GM12878 (cell line): ENCODE measurements at regions not wholly inside any gene's neighbourhood (a gene's known extent, or its start where the extent isn't known, plus 50 kb on each side); places are given as distances from the start of the nearest gene placed in this dataset.

Experiments
- ATAC-seq: fragments of 200-7000 bp; cut with Tn5 transposase; 3 replicates; pipeline ENCODE4 v1.9.1; 2020; ENCODE audit warnings: mild to moderate bottlenecking, moderate library complexity
- BruUV-seq: library from RNA; stranded (reverse); fragments of 400-500 nt; replicated peaks from 2 replicates; lab custom pipeline; 2021; lab: Mats Ljungman, UMichigan
- CTCF ChIA-PET: fragments of 300-600 bp; sonication (Branson Sonifier 250); formaldehyde crosslinking; extraction: SDS; loops from one replicate; lab custom pipeline; 2021; ENCODE audit warnings: inconsistent platforms; lab: Yijun Ruan, JAX
- POLR2A ChIA-PET: fragments of 350-600 bp; formaldehyde crosslinking; extraction: SDS; loops from one replicate; lab custom pipeline; 2021; ENCODE audit warnings: inconsistent platforms; lab: Charles Lee
- RAD21 ChIA-PET: fragments of 300-600 bp; sonication (Branson Sonifier 250); formaldehyde crosslinking; loops from one replicate; lab custom pipeline; 2023; ENCODE audit warnings: antibody characterized with exemption; ENCODE audit not compliant: unreplicated experiment; lab: Charles Lee
- SMC1A ChIA-PET: fragments of 300-600 bp; sonication (Branson Sonifier 250); formaldehyde crosslinking; loops from one replicate; lab custom pipeline; 2023; ENCODE audit not compliant: unreplicated experiment, uncharacterized antibody; lab: Charles Lee
- DNase-seq: peaks from one replicate; pipeline ENCODE4 v3.0.0-alpha.2; 2011; ENCODE audit warnings: low read depth, low spot score
- FAIRE-seq: peaks from 3 replicates; lab custom pipeline; 2011; peaks lifted over from hg19 to GRCh38; lab: Jason Lieb, UNC
- H2AFZ ChIP-seq: 2 replicates; pipeline ENCODE4 v1.6.0; 2011; ENCODE audit warnings: low read depth, low read length, control low read depth; ENCODE audit not compliant: control insufficient read depth
- H3K27ac ChIP-seq: 2 replicates; pipeline ENCODE4 v1.5.1; 2011; ENCODE audit warnings: control low read depth; ENCODE audit not compliant: control insufficient read depth, insufficient read depth
- H3K27me3 ChIP-seq, 2 experiments: replicated peaks in 1 of 2; 2 replicates each; pipeline versions ENCODE4 v1.6.0 to v1.6.1; 2011; ENCODE audit warnings: low read length in 1 of 2; ENCODE audit not compliant: control insufficient read depth in 2 of 2, insufficient read depth in 2 of 2
- H3K36me3 ChIP-seq, 2 experiments: 2 replicates each; pipeline ENCODE4 v1.5.1; 2011; ENCODE audit warnings: low read length in 1 of 2; ENCODE audit not compliant: control insufficient read depth in 2 of 2, insufficient read depth in 2 of 2
- H3K4me1 ChIP-seq: 2 replicates; pipeline ENCODE4 v1.6.1; 2011; ENCODE audit warnings: mild to moderate bottlenecking, low read length, moderate library complexity, mixed read lengths; ENCODE audit not compliant: control insufficient read depth, insufficient read depth
- H3K4me2 ChIP-seq: 2 replicates; pipeline ENCODE4 v1.6.0; 2011; ENCODE audit warnings: control low read depth; ENCODE audit not compliant: control insufficient read depth, insufficient read depth
- H3K4me3 ChIP-seq: fragments of 200-600 bp; sonication (generic); 2 replicates; pipeline ENCODE4 v1.5.1; 2016
- H3K79me2 ChIP-seq: 2 replicates; pipeline ENCODE4 v1.6.0; 2011; ENCODE audit warnings: low read length; ENCODE audit not compliant: control insufficient read depth, insufficient read depth
- H3K9ac ChIP-seq: 2 replicates; pipeline ENCODE4 v1.8.0; 2011; ENCODE audit warnings: low read length, control low read depth, mixed read lengths; ENCODE audit not compliant: control insufficient read depth, insufficient read depth
- H3K9me3 ChIP-seq: replicated peaks from 3 replicates; pipeline ENCODE4 v1.5.1; 2011; ENCODE audit warnings: mild to moderate bottlenecking, low read length; ENCODE audit not compliant: control insufficient read depth, insufficient read depth
- H4K20me1 ChIP-seq: 2 replicates; pipeline ENCODE4 v1.6.0; 2011; ENCODE audit not compliant: control insufficient read depth, insufficient read depth
- BRCA1 ChIP-seq: IDR thresholded peaks from 2 replicates; pipeline ENCODE4 v1.6.1; 2011; ENCODE audit warnings: low read depth, low read length, improper control_type of control experiment
- CEBPB ChIP-seq, 2 experiments: fragments of 150-350 bp in 1 of 2; IDR thresholded peaks; 2 replicates each; pipeline ENCODE4 v1.6.1; 2012 to 2014; ENCODE audit warnings: low read depth in 2 of 2, low read length in 2 of 2, borderline replicate concordance in 1 of 2, inconsistent platforms in 1 of 2
- E2F4 ChIP-seq: IDR thresholded peaks from 2 replicates; pipeline ENCODE4 v1.6.1; 2012; ENCODE audit warnings: low read depth, low read length, improper control_type of control experiment
- EGR1 ChIP-seq, 2 experiments: IDR thresholded peaks; 1 replicate in 1 of 2; 2 replicates in 1 of 2; pipeline ENCODE4 v1.6.1; 2011 to 2012; ENCODE audit warnings: low read depth in 2 of 2, low read length in 2 of 2, borderline replicate concordance in 1 of 2, mild to moderate bottlenecking in 1 of 2, moderate library complexity in 1 of 2
- ETV6 ChIP-seq, 2 experiments: fragments of 450-650 bp in 1 of 2; IDR thresholded peaks in 1 of 2; conservative IDR thresholded peaks in 1 of 2; 2 replicates each; pipeline ENCODE4 v1.6.1; 2014; ENCODE audit warnings: antibody characterized with exemption in 1 of 2, borderline replicate concordance in 1 of 2, low read depth in 1 of 2, mild to moderate bottlenecking in 1 of 2, moderate library complexity in 1 of 2
- MLLT1 ChIP-seq: fragments of 450-650 bp; IDR thresholded peaks from 2 replicates; pipeline ENCODE4 v1.6.1; 2016; ENCODE audit warnings: mild to moderate bottlenecking
- MXI1 ChIP-seq: fragments of 150-350 bp; IDR thresholded peaks from 2 replicates; pipeline ENCODE4 v1.6.1; 2011; ENCODE audit warnings: low read depth, mild to moderate bottlenecking, inconsistent platforms, low read length, improper control_type of control experiment
- NBN ChIP-seq: fragments of 450-650 bp; IDR thresholded peaks from 2 replicates; pipeline ENCODE4 v1.6.1; 2016
- NFXL1 ChIP-seq: fragments of 450-650 bp; IDR thresholded peaks from 2 replicates; pipeline ENCODE4 v1.6.1; 2017; ENCODE audit warnings: antibody characterized with exemption, mild to moderate bottlenecking, borderline replicate concordance
- POLR2AphosphoS5 ChIP-seq: IDR thresholded peaks from 2 replicates; pipeline ENCODE4 v1.6.1; 2011; ENCODE audit warnings: mild to moderate bottlenecking, low read length, inconsistent platforms
- POU2F2 ChIP-seq: IDR thresholded peaks from 3 replicates; pipeline ENCODE4 v1.6.1; 2011; ENCODE audit warnings: low read depth, mild to moderate bottlenecking, low read length, borderline replicate concordance
- RELB ChIP-seq: fragments of 450-650 bp; IDR thresholded peaks from 2 replicates; pipeline ENCODE4 v1.6.1; 2017; ENCODE audit warnings: low read depth, mild to moderate bottlenecking, moderate library complexity
- SIX5 ChIP-seq: IDR thresholded peaks from 2 replicates; pipeline ENCODE4 v1.6.1; 2011; ENCODE audit warnings: mild to moderate bottlenecking, low read depth, low read length, moderate library complexity; ENCODE audit not compliant: severe bottlenecking
- SMARCA5 ChIP-seq: fragments of 450-650 bp; IDR thresholded peaks from 2 replicates; pipeline ENCODE4 v1.6.1; 2017; ENCODE audit warnings: mild to moderate bottlenecking
- TAF1 ChIP-seq: IDR thresholded peaks from 2 replicates; pipeline ENCODE4 v1.6.1; 2011; ENCODE audit warnings: mild to moderate bottlenecking, low read depth, low read length, borderline replicate concordance
- ZBTB4 ChIP-seq: fragments of 450-650 bp; formaldehyde crosslinking; IDR thresholded peaks from 2 replicates; pipeline ENCODE4 v1.4.0; 2022; ENCODE audit warnings: mild to moderate bottlenecking, moderate library complexity
- WGBS: methylation state at CpG from one replicate; pipeline ENCODE4 v1.1.6; 2016; ENCODE audit warnings: low lambda C conversion rate; ENCODE audit not compliant: insufficient replicate concordance, insufficient coverage; ENCODE audit errors: missing lambda C conversion rate; 5-methylcytosine and 5-hydroxymethylcytosine counted together
- in situ Hi-C: fragments of 300-500 bp; cut with MboI; formaldehyde crosslinking; loops from 9 replicates; pipeline ENCODE4 v1.14.3; 2018; ENCODE audit warnings: mixed read lengths
- intact Hi-C: fragments of 100-400 bp; cut with micrococcal nuclease; formaldehyde crosslinking; loops from one replicate; pipeline ENCODE4 v1.14.2; 2022; ENCODE audit not compliant: unreplicated experiment

GRCh38 chr2:8526403-8526696, 155.5 kb upstream of the ID2 start:
- no peak for DNase-seq
- H3K27ac ChIP-seq: peak overlapping the region; percentile 74
- no peaks in the 10 kb centered on the region for H3K79me2 ChIP-seq
- no peaks in the 10 kb centered on the region for H4K20me1 ChIP-seq
- BruUV-seq: no TSS peak
- ChIA-PET CTCF (interaction anchor here (0.8 to 8.4 kb wide), 11 partner anchors 9 to 1099 kb away, joined by 3 to 64 read pairs (median 7); partner anchors contain the start of gene ID2), POLR2A (interaction anchor here (1.1 to 6.2 kb wide), 13 partner anchors 11 to 158 kb away, joined by 3 to 42 read pairs (median 11); partner anchors contain the start of gene ID2), RAD21 (interaction anchor here (0.7 to 17.7 kb wide), 16 partner anchors 10 to 1099 kb away, joined by 3 to 322 read pairs (median 14); partner anchors contain the start of gene ID2), SMC1A (interaction anchor here (0.6 to 17.9 kb wide), 14 partner anchors 11 to 228 kb away, joined by 3 to 284 read pairs (median 10); partner anchors contain the start of gene ID2)
- no peaks in the 10 kb centered on the region for H3K36me3 ChIP-seq
- no peaks in the 10 kb centered on the region for H3K27me3 ChIP-seq
- intact Hi-C loops: loop anchor here (1.0 to 5.0 kb wide), 5 partner anchors 17 to 236 kb away; no protein-coding TSS in a partner anchor
- in situ Hi-C loops: loop anchor here (5.0 kb wide), 1 partner anchor 161 kb away; no protein-coding TSS in a partner anchor
- peaks cover 59% of the 10 kb centered on the region for H3K4me1 ChIP-seq
- no peak for FAIRE-seq
- peak overlapping the region; percentile 12; the same call in 1 of the 2 replicates for H3K9ac ChIP-seq
- no peak overlapping the region; the same call in 1 of the 2 replicates for H2AFZ ChIP-seq
- H3K4me3 ChIP-seq: 0 out of 2 replicates have a peak overlapping the region, but pooled peaks have one; percentile 9
- H3K4me2 ChIP-seq: peak overlapping the region; percentile 26
- WGBS: 68% methylated on average over 3 of the region's 3 CpGs
- ATAC-seq: peak; percentile 25; the same call in 2 of the 3 replicates
- H3K9me3 ChIP-seq: peaks cover 5% of the 10 kb centered on the region; the same call in 2 of the 3 replicates
- TF ChIP-seq SMARCA5 (0 out of 2 replicates have a peak, but pooled peaks have one; percentile 25), POU2F2 (no peak), POLR2AphosphoS5 (no peak), RELB (no peak), ZBTB4 (no peak), BRCA1 (no peak), EGR1 (IDR thresholded peaks at IDR 0.05; ENCODE audit: borderline replicate concordance in 1 of 2, low read depth in 2 of 2, low read length in 2 of 2) (peak in 1 of 2 experiments; percentile 39; a peak in 1 of 3 replicates), CEBPB (IDR thresholded peaks at IDR 0.05; ENCODE audit: borderline replicate concordance in 1 of 2, low read depth in 2 of 2, low read length in 2 of 2) (no peak), E2F4 (no peak), TAF1 (no peak), MXI1 (0 out of 2 replicates have a peak, but pooled peaks have one; percentile 6), NBN (no peak), ETV6 (conservative IDR thresholded peaks at IDR 0.05 in 1 of 2, IDR thresholded peaks at IDR 0.05 in 1 of 2; ENCODE audit: borderline replicate concordance in 1 of 2, low read depth in 1 of 2) (no peak), MLLT1 (no peak), SIX5 (no peak), NFXL1 (no peak)
